Caco-2 (cell line): ENCODE measurements at regions not wholly inside any gene's neighbourhood (a gene's known extent, or its start where the extent isn't known, plus 50 kb on each side); places are given as distances from the start of the nearest gene placed in this dataset.

Experiments
- BruUV-seq: library from RNA; stranded (reverse); fragments of 400-500 nt; replicated peaks from 2 replicates; lab custom pipeline; 2021; lab: Mats Ljungman, UMichigan
- CTCF ChIA-PET: fragments of 300-600 bp; sonication (Branson Sonifier 250); formaldehyde crosslinking; loops from one replicate; lab custom pipeline; 2022; ENCODE audit warnings: antibody characterized with exemption; lab: Charles Lee
- POLR2A ChIA-PET: fragments of 300-600 bp; sonication (Branson Sonifier 250); formaldehyde crosslinking; loops from one replicate; lab custom pipeline; 2022; ENCODE audit warnings: antibody characterized with exemption; lab: Charles Lee
- DNase-seq, 2 experiments: peaks; one replicate each; pipeline versions ENCODE4 v3.0.0 to v3.0.0-alpha.2; 2020 to 2022
- H3K27me3 ChIP-seq: replicated peaks from 2 replicates; pipeline ENCODE4 v1.6.0; 2011; ENCODE audit warnings: low read length; ENCODE audit not compliant: control insufficient read depth, insufficient read depth
- H3K36me3 ChIP-seq: 2 replicates; pipeline ENCODE4 v1.5.1; 2011; ENCODE audit warnings: low read length; ENCODE audit not compliant: control insufficient read depth, insufficient read depth
- H3K4me1 ChIP-seq: fragments of 250-450 bp; sonication (Bioruptor Pico); 2 replicates; pipeline ENCODE4 v1.5.1; 2020; ENCODE audit warnings: mild to moderate bottlenecking
- H3K4me3 ChIP-seq: 2 replicates; pipeline ENCODE4 v1.5.1; 2011; ENCODE audit warnings: low read depth, mild to moderate bottlenecking, control low read depth, low read length
- H3K9me3 ChIP-seq: fragments of 250-450 bp; sonication (Bioruptor Pico); 2 replicates; pipeline ENCODE4 v1.5.1; 2020; ENCODE audit warnings: mild to moderate bottlenecking, moderate library complexity
- H3K27ac Mint-ChIP-seq: one replicate; pipeline ENCODE4 v1.8.0; 2022; ENCODE audit warnings: mixed read lengths; ENCODE audit not compliant: unreplicated experiment
- H3K27me3 Mint-ChIP-seq: one replicate; pipeline ENCODE4 v1.8.0; 2022; ENCODE audit warnings: mixed read lengths; ENCODE audit not compliant: insufficient read depth, unreplicated experiment
- H3K36me3 Mint-ChIP-seq: one replicate; pipeline ENCODE4 v1.8.0; 2022; ENCODE audit warnings: mild to moderate bottlenecking, mixed read lengths; ENCODE audit not compliant: insufficient read depth, unreplicated experiment
- H3K4me1 Mint-ChIP-seq: one replicate; pipeline ENCODE4 v1.8.0; 2022; ENCODE audit warnings: low read depth, mixed read lengths; ENCODE audit not compliant: unreplicated experiment
- H3K4me3 Mint-ChIP-seq: one replicate; pipeline ENCODE4 v1.8.0; 2022; ENCODE audit warnings: mild to moderate bottlenecking, moderate library complexity, mixed read lengths; ENCODE audit not compliant: unreplicated experiment
- H3K9me3 Mint-ChIP-seq: one replicate; pipeline ENCODE4 v1.8.0; 2022; ENCODE audit warnings: mixed read lengths; ENCODE audit not compliant: unreplicated experiment
- CTCF ChIP-seq, 2 experiments: fragments of 200-600 bp in 1 of 2; IDR thresholded peaks; 1 replicate in 1 of 2; 2 replicates in 1 of 2; pipeline versions ENCODE4 v1.5.1 to v1.8.0; 2011 to 2022; ENCODE audit warnings: antibody characterized with exemption in 1 of 2, control low read depth in 1 of 2, inconsistent platforms in 1 of 2, low read depth in 1 of 2, low read length in 1 of 2, mild to moderate bottlenecking in 1 of 2, moderate library complexity in 1 of 2; ENCODE audit not compliant: insufficient read depth in 1 of 2, severe bottlenecking in 1 of 2, unreplicated experiment in 1 of 2
- intact Hi-C: fragments of 100-400 bp; cut with micrococcal nuclease; formaldehyde crosslinking; loops from one replicate; pipeline ENCODE4 v1.10.0; 2022; ENCODE audit not compliant: unreplicated experiment

GRCh38 chr6:119565893-119566292, 216.3 kb upstream of the MAN1A1 start:
- TF ChIP-seq CTCF (IDR thresholded peaks at IDR 0.05; ENCODE audit: insufficient read depth in 1 of 2, low read depth in 1 of 2, low read length in 1 of 2, severe bottlenecking in 1 of 2, unreplicated experiment in 1 of 2): no peak
- Histone ChIP-seq H3K27me3 (no peaks in the 10 kb centered on the region), H3K4me1 (no peaks in the 10 kb centered on the region), H3K4me3 (no peak overlapping the region), H3K36me3 (no peaks in the 10 kb centered on the region), H3K9me3 (no peaks in the 10 kb centered on the region)
- no peak for DNase-seq
- no peaks in the 10 kb centered on the region for H3K36me3 Mint-ChIP-seq
- CTCF ChIA-PET: no interaction called here
- no peak overlapping the region for H3K27ac Mint-ChIP-seq
- H3K9me3 Mint-ChIP-seq: no peaks in the 10 kb centered on the region
- no peak overlapping the region for H3K4me3 Mint-ChIP-seq
- POLR2A ChIA-PET: no interaction called here
- H3K4me1 Mint-ChIP-seq: no peaks in the 10 kb centered on the region
- intact Hi-C loops: no loop called here
- H3K27me3 Mint-ChIP-seq: no peaks in the 10 kb centered on the region
- no TSS peak for BruUV-seq

DNA sequence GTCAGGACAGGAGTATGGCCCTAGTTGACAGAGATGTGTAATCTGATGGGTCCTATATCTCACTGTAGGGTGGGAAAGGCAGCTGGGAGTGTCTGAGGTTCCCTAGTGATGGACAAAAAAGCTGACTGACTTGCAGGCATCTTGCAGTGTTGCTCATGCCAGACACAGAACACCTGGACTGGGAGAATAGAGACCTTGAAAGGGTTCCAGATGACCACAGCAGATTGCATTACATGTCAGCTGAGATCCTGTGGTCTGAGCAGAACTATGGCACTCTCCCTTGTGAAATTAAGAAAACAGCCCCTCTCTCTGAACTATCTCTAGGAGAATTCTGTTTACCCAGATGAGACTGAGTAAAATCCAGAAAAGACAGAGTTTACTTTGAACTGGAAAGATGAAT, 212.6 kb upstream of the MAN1A1 start:
- no TSS peak for BruUV-seq
- Mint-ChIP-seq H3K27ac (no peak overlapping the region), H3K4me1 (no peaks in the 10 kb centered on the region), H3K36me3 (no peaks in the 10 kb centered on the region), H3K4me3 (no peak overlapping the region), H3K27me3 (no peaks in the 10 kb centered on the region), H3K9me3 (no peaks in the 10 kb centered on the region)
- H3K27me3 ChIP-seq: no peaks in the 10 kb centered on the region
- intact Hi-C loops: no loop called here
- no peaks in the 10 kb centered on the region for H3K36me3 ChIP-seq
- H3K9me3 ChIP-seq: no peaks in the 10 kb centered on the region
- no peak for DNase-seq
- TF ChIP-seq CTCF (IDR thresholded peaks at IDR 0.05; ENCODE audit: insufficient read depth in 1 of 2, low read depth in 1 of 2, low read length in 1 of 2, severe bottlenecking in 1 of 2, unreplicated experiment in 1 of 2): no peak
- CTCF ChIA-PET: no interaction called here
- POLR2A ChIA-PET: no interaction called here
- no peak overlapping the region for H3K4me3 ChIP-seq
- H3K4me1 ChIP-seq: no peaks in the 10 kb centered on the region

DNA sequence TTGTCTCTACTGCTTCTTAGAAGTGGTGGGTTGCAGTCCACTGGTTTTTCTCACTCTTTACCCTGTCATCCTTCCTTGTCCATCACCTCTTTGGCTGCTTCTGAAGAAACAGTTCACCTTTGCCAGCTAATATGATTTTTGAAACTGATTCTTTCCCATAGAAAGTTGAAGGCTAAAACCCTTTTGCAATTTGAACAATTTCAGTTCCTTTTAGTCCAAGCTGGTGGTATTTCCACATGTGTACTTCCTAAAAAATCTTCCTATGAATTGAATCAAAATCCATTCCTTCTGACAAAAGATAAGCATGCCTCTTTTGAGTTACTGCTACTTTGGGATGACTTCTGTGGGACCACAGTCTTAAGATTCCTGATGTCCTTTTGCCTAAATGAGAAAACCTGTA, 210.0 kb upstream of the MAN1A1 start:
- Mint-ChIP-seq H3K4me1 (no peaks in the 10 kb centered on the region), H3K36me3 (no peaks in the 10 kb centered on the region), H3K27me3 (no peaks in the 10 kb centered on the region), H3K27ac (no peak overlapping the region), H3K4me3 (no peak overlapping the region), H3K9me3 (peaks cover 4% of the 10 kb centered on the region)
- ChIA-PET CTCF (no interaction called here), POLR2A (no interaction called here)
- intact Hi-C loops: no loop called here
- BruUV-seq: no TSS peak
- DNase-seq: no peak
- Histone ChIP-seq H3K9me3 (no peaks in the 10 kb centered on the region), H3K36me3 (no peaks in the 10 kb centered on the region), H3K27me3 (no peaks in the 10 kb centered on the region), H3K4me1 (no peaks in the 10 kb centered on the region), H3K4me3 (no peak overlapping the region)
- no peak for TF ChIP-seq CTCF (IDR thresholded peaks at IDR 0.05; ENCODE audit: insufficient read depth in 1 of 2, low read depth in 1 of 2, low read length in 1 of 2, severe bottlenecking in 1 of 2, unreplicated experiment in 1 of 2)
